Natural killer cell (primary cell): ENCODE measurements at regions not wholly inside any gene's neighbourhood (a gene's known extent, or its start where the extent isn't known, plus 50 kb on each side); places are given as distances from the start of the nearest gene placed in this dataset.

Source experiments
- ATAC-seq, 3 donors: fragments of 150-1000 bp in 2 of 3; fragments of 200-7000 bp in 1 of 3; cut with Tn5 transposase; 1 replicate in 1 of 3; 2 replicates in 2 of 3; pipeline ENCODE4 v1.10.0; 2021; ENCODE audit warnings: mild to moderate bottlenecking in 2 of 3, moderate library complexity in 2 of 3
- DNase-seq, 2 donors: peaks; one replicate each; pipeline versions ENCODE4 v3.0.0 to v3.0.0-alpha.2; 2013 to 2021; ENCODE audit warnings: mixed read lengths in 1 of 2
- H3K27ac ChIP-seq: one replicate; pipeline ENCODE4 v1.5.1; 2013; ENCODE audit warnings: mild to moderate bottlenecking, low read length
- H3K27me3 ChIP-seq: one replicate; pipeline ENCODE4 v1.6.1; 2013; ENCODE audit warnings: low read length; ENCODE audit not compliant: control insufficient read depth, insufficient read depth
- H3K36me3 ChIP-seq: one replicate; pipeline ENCODE4 v1.6.1; 2013; ENCODE audit warnings: low read length; ENCODE audit not compliant: control insufficient read depth, insufficient read depth
- H3K4me1 ChIP-seq: one replicate; pipeline ENCODE4 v1.6.1; 2013; ENCODE audit warnings: low read length; ENCODE audit not compliant: control insufficient read depth, insufficient read depth
- H3K4me3 ChIP-seq: one replicate; pipeline ENCODE4 v1.5.1; 2013; ENCODE audit warnings: low read length
- H3K9me3 ChIP-seq: one replicate; pipeline ENCODE4 v1.6.1; 2013; ENCODE audit warnings: low read length; ENCODE audit not compliant: control insufficient read depth, insufficient read depth
- H3K27ac Mint-ChIP-seq, 2 donors: one replicate each; pipeline ENCODE4 v1.8.0; 2022; ENCODE audit warnings: mild to moderate bottlenecking in 2 of 2, mixed read lengths in 2 of 2, moderate library complexity in 1 of 2
- H3K27me3 Mint-ChIP-seq, 2 donors: one replicate each; pipeline ENCODE4 v1.8.0; 2022; ENCODE audit warnings: low read depth in 2 of 2, mixed read lengths in 2 of 2
- H3K36me3 Mint-ChIP-seq: one replicate; pipeline ENCODE4 v1.8.0; 2022; ENCODE audit warnings: mixed read lengths
- H3K4me1 Mint-ChIP-seq, 2 donors: one replicate each; pipeline ENCODE4 v1.8.0; 2022; ENCODE audit warnings: mixed read lengths in 2 of 2
- H3K4me3 Mint-ChIP-seq: one replicate; pipeline ENCODE4 v1.8.0; 2022; ENCODE audit warnings: mild to moderate bottlenecking, moderate library complexity, mixed read lengths
- H3K9me3 Mint-ChIP-seq, 2 donors: one replicate each; pipeline ENCODE4 v1.8.0; 2022; ENCODE audit warnings: mixed read lengths in 2 of 2
- WGBS: methylation state at CpG from one replicate; pipeline ENCODE4 v1.1.7; 2013; ENCODE audit warnings: missing lambda C conversion rate; ENCODE audit not compliant: insufficient coverage; 5-methylcytosine and 5-hydroxymethylcytosine counted together
- intact Hi-C: fragments of 100-400 bp; cut with micrococcal nuclease; formaldehyde crosslinking; loops from one replicate; pipeline ENCODE4 v1.14.2; 2022
- TF ChIP-seq, protein P1 (sequence below): fragments of 200-600 bp; IDR thresholded peaks from one replicate; pipeline ENCODE4 v1.8.0; 2022; ENCODE audit warnings: antibody characterized with exemption

- Mint-ChIP-seq H3K4me1 (no peaks in the 10 kb centered on the region), H3K36me3 (no peaks in the 10 kb centered on the region), H3K27me3 (peaks cover 0 to 2% of the 10 kb centered on the region in 2 donors), H3K4me3 (no peak overlapping the region), H3K9me3 (peaks cover 0 to 4% of the 10 kb centered on the region in 2 donors), H3K27ac (no peak overlapping the region)
- H3K27ac ChIP-seq, result no peak overlapping the region
- intact Hi-C loops, result no loop called here
- no peaks in the 10 kb centered on the region for H3K4me1 ChIP-seq
- DNase-seq (no peak), ATAC-seq (no peak)
- WGBS, result no CpG with 5 or more reads among the region's 1 CpG
- no peak overlapping the region for H3K4me3 ChIP-seq
- no peaks in the 10 kb centered on the region for H3K9me3 ChIP-seq
- no peaks in the 10 kb centered on the region for H3K27me3 ChIP-seq
- no peaks in the 10 kb centered on the region for H3K36me3 ChIP-seq
- TF ChIP-seq, protein P1, sequence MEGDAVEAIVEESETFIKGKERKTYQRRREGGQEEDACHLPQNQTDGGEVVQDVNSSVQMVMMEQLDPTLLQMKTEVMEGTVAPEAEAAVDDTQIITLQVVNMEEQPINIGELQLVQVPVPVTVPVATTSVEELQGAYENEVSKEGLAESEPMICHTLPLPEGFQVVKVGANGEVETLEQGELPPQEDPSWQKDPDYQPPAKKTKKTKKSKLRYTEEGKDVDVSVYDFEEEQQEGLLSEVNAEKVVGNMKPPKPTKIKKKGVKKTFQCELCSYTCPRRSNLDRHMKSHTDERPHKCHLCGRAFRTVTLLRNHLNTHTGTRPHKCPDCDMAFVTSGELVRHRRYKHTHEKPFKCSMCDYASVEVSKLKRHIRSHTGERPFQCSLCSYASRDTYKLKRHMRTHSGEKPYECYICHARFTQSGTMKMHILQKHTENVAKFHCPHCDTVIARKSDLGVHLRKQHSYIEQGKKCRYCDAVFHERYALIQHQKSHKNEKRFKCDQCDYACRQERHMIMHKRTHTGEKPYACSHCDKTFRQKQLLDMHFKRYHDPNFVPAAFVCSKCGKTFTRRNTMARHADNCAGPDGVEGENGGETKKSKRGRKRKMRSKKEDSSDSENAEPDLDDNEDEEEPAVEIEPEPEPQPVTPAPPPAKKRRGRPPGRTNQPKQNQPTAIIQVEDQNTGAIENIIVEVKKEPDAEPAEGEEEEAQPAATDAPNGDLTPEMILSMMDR, result no peak
Measured at GRCh38 chr7:96638669-96639068, 71.0 kb downstream of the SEM1 start.

- peaks cover 0 to 4% of the 10 kb centered on the region in 2 donors for H3K9me3 Mint-ChIP-seq
- Histone ChIP-seq H3K4me1 (no peaks in the 10 kb centered on the region), H3K9me3 (no peaks in the 10 kb centered on the region), H3K36me3 (no peaks in the 10 kb centered on the region), H3K4me3 (no peak overlapping the region), H3K27me3 (no peaks in the 10 kb centered on the region), H3K27ac (no peak overlapping the region)
- no peak overlapping the region for H3K4me3 Mint-ChIP-seq
- no peaks in the 10 kb centered on the region for H3K4me1 Mint-ChIP-seq
- ATAC-seq (no peak), DNase-seq (no peak)
- H3K27me3 Mint-ChIP-seq, result peaks cover 0 to 2% of the 10 kb centered on the region in 2 donors
- TF ChIP-seq, protein P1, result no peak
- H3K27ac Mint-ChIP-seq, result no peak overlapping the region
- no peaks in the 10 kb centered on the region for H3K36me3 Mint-ChIP-seq
- intact Hi-C loops, result no loop called here
Measured at GRCh38 chr7:96637522-96637921, 72.1 kb downstream of the SEM1 start.

GRCh38 chr7:96636979-96637378 is 72.7 kb downstream of the SEM1 start:
- no peak for ATAC-seq
- Mint-ChIP-seq H3K27ac (no peak overlapping the region), H3K4me1 (no peaks in the 10 kb centered on the region), H3K4me3 (no peak overlapping the region), H3K27me3 (peaks cover 0 to 2% of the 10 kb centered on the region in 2 donors), H3K36me3 (no peaks in the 10 kb centered on the region), H3K9me3 (peaks cover 0 to 4% of the 10 kb centered on the region in 2 donors)
- 71% methylated on average over 3 of the region's 3 CpGs for WGBS
- Histone ChIP-seq H3K27ac (no peak overlapping the region), H3K4me1 (no peaks in the 10 kb centered on the region), H3K9me3 (no peaks in the 10 kb centered on the region), H3K4me3 (no peak overlapping the region), H3K27me3 (no peaks in the 10 kb centered on the region), H3K36me3 (no peaks in the 10 kb centered on the region)
- intact Hi-C loops, result no loop called here
- TF ChIP-seq, protein P1, result no peak
- DNase-seq, result no peak

DNA sequence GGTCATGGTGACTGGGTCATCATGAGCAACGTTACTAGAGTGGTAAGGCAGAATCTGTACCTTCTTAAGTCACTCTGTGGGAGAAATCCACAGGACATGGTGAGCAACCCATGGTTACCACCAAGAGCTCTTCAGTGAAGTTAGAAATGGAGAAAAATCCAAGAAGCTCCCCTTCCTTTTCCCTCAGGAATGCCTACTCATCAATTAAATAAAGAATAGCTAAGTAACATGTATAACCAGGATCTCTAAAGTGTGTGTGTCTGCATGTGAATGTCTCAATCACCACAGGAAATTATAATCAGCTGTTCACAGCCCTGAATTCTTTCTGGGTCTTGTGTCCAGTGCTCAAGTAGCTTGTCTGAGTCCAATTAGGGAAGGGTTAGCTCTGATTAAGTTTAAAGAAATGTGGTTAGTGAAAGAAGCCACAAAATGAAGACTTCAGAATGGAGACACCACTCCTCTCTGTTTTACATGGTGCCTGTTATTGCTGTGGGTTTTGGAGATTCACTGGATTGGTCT is 73.2 kb downstream of the SEM1 start:
- TF ChIP-seq, protein P1, result no peak
- H3K27me3 Mint-ChIP-seq, result peaks cover 0 to 2% of the 10 kb centered on the region in 2 donors
- no peak overlapping the region for H3K27ac Mint-ChIP-seq
- Histone ChIP-seq H3K4me1 (no peaks in the 10 kb centered on the region), H3K4me3 (no peak overlapping the region), H3K36me3 (no peaks in the 10 kb centered on the region), H3K9me3 (no peaks in the 10 kb centered on the region), H3K27me3 (no peaks in the 10 kb centered on the region), H3K27ac (no peak overlapping the region)
- H3K36me3 Mint-ChIP-seq, result no peaks in the 10 kb centered on the region
- WGBS, result 81% methylated on average over 1 of the region's 1 CpG
- no peak for ATAC-seq
- H3K9me3 Mint-ChIP-seq, result peaks cover 0 to 4% of the 10 kb centered on the region in 2 donors
- no peaks in the 10 kb centered on the region for H3K4me1 Mint-ChIP-seq
- no peak for DNase-seq
- no peak overlapping the region for H3K4me3 Mint-ChIP-seq
- intact Hi-C loops, result no loop called here
